ENCODE measurements at regions not wholly inside any gene's neighbourhood (a gene's known extent, or its start where the extent isn't known, plus 50 kb on each side); places are given as distances from the start of the nearest gene placed in this dataset.

DNA sequence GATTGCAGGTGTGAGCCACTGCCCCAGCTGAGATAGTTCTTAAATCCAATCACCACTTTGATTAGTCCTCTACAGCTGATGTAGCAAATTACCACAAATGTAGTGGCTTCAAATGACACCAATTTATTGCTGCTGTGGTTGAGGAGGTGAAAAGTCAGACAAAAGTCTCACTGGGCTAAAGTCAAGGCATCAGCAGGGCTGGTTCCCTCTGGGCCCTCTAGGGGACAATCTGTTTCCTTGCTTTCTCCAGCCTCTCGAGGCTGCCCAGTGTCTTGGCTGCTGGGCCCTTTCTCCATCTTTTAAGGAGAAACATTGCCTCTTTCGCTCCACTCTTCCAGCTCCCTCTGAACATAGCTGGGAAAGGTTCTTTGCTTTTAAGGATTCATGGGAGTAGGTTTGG is 50.5 kb upstream of the SHANK2 start:
- POLR2A ChIA-PET, result no interaction called here
- H3K9ac ChIP-seq (ENCODE audit: insufficient read depth in 1 of 2, low read depth in 2 of 2, low read length in 2 of 2), result no peak overlapping the region
- 0% methylated on average over 2 of the region's 2 CpGs for WGBS (ENCODE audit: insufficient coverage, low coverage, missing lambda C conversion rate)
- DNase-seq (ENCODE audit: extremely low read depth in 1 of 4, low spot score in 3 of 4) (no peak), FAIRE-seq (no peak), ATAC-seq (peak; percentile 47; the same call in 1 of the 3 replicates)
- H3K4me3 ChIP-seq, result no peak overlapping the region
- H3K9me1 ChIP-seq (ENCODE audit: control insufficient read depth, insufficient read depth, low read length), result no peaks in the 10 kb centered on the region
- no peaks in the 10 kb centered on the region for H3K4me1 ChIP-seq (replicated peaks in 1 of 2; ENCODE audit: control insufficient read depth in 2 of 2, insufficient read depth in 2 of 2, low read length in 2 of 2)
- H3K27ac ChIP-seq (ENCODE audit: extremely low read depth, low read depth, low read length), result no peak overlapping the region
- H3K36me3 ChIP-seq (ENCODE audit: control insufficient read depth, insufficient read depth, low read length), result no peaks in the 10 kb centered on the region
- in situ Hi-C loops (cut with MboI) (no loop called here), intact Hi-C loops (cut with micrococcal nuclease) (no loop called here)
- H3K4me2 ChIP-seq (ENCODE audit: insufficient read depth, low read length), result no peak overlapping the region
- no peak overlapping the region for H2AFZ ChIP-seq (ENCODE audit: low read depth, low read length)
- peaks cover 9 to 46% of the 10 kb centered on the region in 2 experiments; a peak in 4 of 5 replicates for H3K27me3 ChIP-seq (ENCODE audit: control insufficient read depth in 2 of 2, insufficient read depth in 2 of 2, low read length in 2 of 2)
- H3K79me2 ChIP-seq (ENCODE audit: control insufficient read depth, insufficient read depth, low read length), result no peaks in the 10 kb centered on the region
- H3K9me3 ChIP-seq (replicated peaks; ENCODE audit: control insufficient read depth, insufficient read depth, low read depth, low read length), result no peaks in the 10 kb centered on the region
- 0 out of 2 replicates have a peak, but pooled peaks cover 5% of the 10 kb centered on the region for H4K20me1 ChIP-seq (replicated peaks; ENCODE audit: control insufficient read depth, insufficient read depth, low read length)
- TF ChIP-seq, protein P1, sequence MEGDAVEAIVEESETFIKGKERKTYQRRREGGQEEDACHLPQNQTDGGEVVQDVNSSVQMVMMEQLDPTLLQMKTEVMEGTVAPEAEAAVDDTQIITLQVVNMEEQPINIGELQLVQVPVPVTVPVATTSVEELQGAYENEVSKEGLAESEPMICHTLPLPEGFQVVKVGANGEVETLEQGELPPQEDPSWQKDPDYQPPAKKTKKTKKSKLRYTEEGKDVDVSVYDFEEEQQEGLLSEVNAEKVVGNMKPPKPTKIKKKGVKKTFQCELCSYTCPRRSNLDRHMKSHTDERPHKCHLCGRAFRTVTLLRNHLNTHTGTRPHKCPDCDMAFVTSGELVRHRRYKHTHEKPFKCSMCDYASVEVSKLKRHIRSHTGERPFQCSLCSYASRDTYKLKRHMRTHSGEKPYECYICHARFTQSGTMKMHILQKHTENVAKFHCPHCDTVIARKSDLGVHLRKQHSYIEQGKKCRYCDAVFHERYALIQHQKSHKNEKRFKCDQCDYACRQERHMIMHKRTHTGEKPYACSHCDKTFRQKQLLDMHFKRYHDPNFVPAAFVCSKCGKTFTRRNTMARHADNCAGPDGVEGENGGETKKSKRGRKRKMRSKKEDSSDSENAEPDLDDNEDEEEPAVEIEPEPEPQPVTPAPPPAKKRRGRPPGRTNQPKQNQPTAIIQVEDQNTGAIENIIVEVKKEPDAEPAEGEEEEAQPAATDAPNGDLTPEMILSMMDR (IDR thresholded peaks at IDR 0.05 in 2 of 3, conservative IDR thresholded peaks at IDR 0.05 in 1 of 3; ENCODE audit: insufficient read depth in 2 of 3, low read depth in 1 of 3, low read length in 3 of 3), result peak; percentile 3 to 17 (median 10); a peak in 1 of 6 replicates
- TF ChIP-seq JUND (IDR thresholded peaks at IDR 0.05; ENCODE audit: borderline replicate concordance, low read depth, low read length), result no peak
- no peak for TF ChIP-seq JUND (tag; IDR thresholded peaks at IDR 0.05; ENCODE audit: borderline replicate concordance, low read depth, low read length)
- TF ChIP-seq SAP30 (IDR thresholded peaks at IDR 0.05; ENCODE audit: borderline replicate concordance, insufficient read depth, low read depth, low read length, poor library complexity, severe bottlenecking), result no peak
- TF ChIP-seq, protein P2, sequence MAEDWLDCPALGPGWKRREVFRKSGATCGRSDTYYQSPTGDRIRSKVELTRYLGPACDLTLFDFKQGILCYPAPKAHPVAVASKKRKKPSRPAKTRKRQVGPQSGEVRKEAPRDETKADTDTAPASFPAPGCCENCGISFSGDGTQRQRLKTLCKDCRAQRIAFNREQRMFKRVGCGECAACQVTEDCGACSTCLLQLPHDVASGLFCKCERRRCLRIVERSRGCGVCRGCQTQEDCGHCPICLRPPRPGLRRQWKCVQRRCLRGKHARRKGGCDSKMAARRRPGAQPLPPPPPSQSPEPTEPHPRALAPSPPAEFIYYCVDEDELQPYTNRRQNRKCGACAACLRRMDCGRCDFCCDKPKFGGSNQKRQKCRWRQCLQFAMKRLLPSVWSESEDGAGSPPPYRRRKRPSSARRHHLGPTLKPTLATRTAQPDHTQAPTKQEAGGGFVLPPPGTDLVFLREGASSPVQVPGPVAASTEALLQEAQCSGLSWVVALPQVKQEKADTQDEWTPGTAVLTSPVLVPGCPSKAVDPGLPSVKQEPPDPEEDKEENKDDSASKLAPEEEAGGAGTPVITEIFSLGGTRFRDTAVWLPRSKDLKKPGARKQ (CRISPR knock-in tag; IDR thresholded peaks at IDR 0.05), result no peak
- no peak for TF ChIP-seq ZNF695 (CRISPR knock-in tag; IDR thresholded peaks at IDR 0.05)
- CTCF ChIA-PET (ENCODE audit: low intra/inter-chr PET ratio), result no interaction called here
- no TSS peak for BruUV-seq (replicated peaks)
